Mucosa of stomach (tissue), 1 donor: ENCODE measurements at regions not wholly inside any gene's neighbourhood (a gene's known extent, or its start where the extent isn't known, plus 50 kb on each side); places are given as distances from the start of the nearest gene placed in this dataset.

Experiments used
- H3K27me3 ChIP-seq: one replicate; pipeline ENCODE4 v1.7.0; 2013; ENCODE audit warnings: mild to moderate bottlenecking, low read length; ENCODE audit not compliant: control insufficient read depth, insufficient read depth
- H3K36me3 ChIP-seq: one replicate; pipeline ENCODE4 v1.7.0; 2013; ENCODE audit warnings: low read length; ENCODE audit not compliant: control insufficient read depth, insufficient read depth
- H3K4me1 ChIP-seq: one replicate; pipeline ENCODE4 v1.7.0; 2013; ENCODE audit warnings: mild to moderate bottlenecking, low read length; ENCODE audit not compliant: control insufficient read depth, insufficient read depth
- H3K4me3 ChIP-seq: one replicate; pipeline ENCODE4 v1.7.0; 2013; ENCODE audit warnings: low read length
- H3K9ac ChIP-seq: one replicate; pipeline ENCODE4 v1.7.0; 2013; ENCODE audit warnings: mild to moderate bottlenecking, low read length, moderate library complexity
- H3K9me3 ChIP-seq: one replicate; pipeline ENCODE4 v1.7.0; 2013; ENCODE audit warnings: mild to moderate bottlenecking, low read length, moderate library complexity; ENCODE audit not compliant: control insufficient read depth
- donor health status: Pancreatic carcinoma.

- H3K4me3 ChIP-seq, result no peak overlapping the region
- H3K4me1 ChIP-seq, result no peaks in the 10 kb centered on the region
- H3K36me3 ChIP-seq, result no peaks in the 10 kb centered on the region
- H3K9ac ChIP-seq, result no peak overlapping the region
- H3K27me3 ChIP-seq, result no peaks in the 10 kb centered on the region
- no peaks in the 10 kb centered on the region for H3K9me3 ChIP-seq
Measured at GRCh38 chr1:98472878-98473277, 188.6 kb upstream of the SNX7 start.

- Histone ChIP-seq H3K4me1 (no peaks in the 10 kb centered on the region), H3K27me3 (no peaks in the 10 kb centered on the region), H3K36me3 (no peaks in the 10 kb centered on the region), H3K9ac (no peak overlapping the region), H3K4me3 (no peak overlapping the region), H3K9me3 (no peaks in the 10 kb centered on the region)
Measured at GRCh38 chr1:98471633-98472032, 189.9 kb upstream of the SNX7 start.

GRCh38 chr1:98468111-98468717, 193.3 kb upstream of the SNX7 start:
- H3K9ac ChIP-seq, result no peak overlapping the region
- H3K4me3 ChIP-seq, result no peak overlapping the region
- H3K9me3 ChIP-seq, result no peaks in the 10 kb centered on the region
- no peaks in the 10 kb centered on the region for H3K4me1 ChIP-seq
- no peaks in the 10 kb centered on the region for H3K36me3 ChIP-seq
- H3K27me3 ChIP-seq, result no peaks in the 10 kb centered on the region

- H3K9ac ChIP-seq, result no peak overlapping the region
- H3K4me1 ChIP-seq, result no peaks in the 10 kb centered on the region
- no peaks in the 10 kb centered on the region for H3K36me3 ChIP-seq
- no peaks in the 10 kb centered on the region for H3K9me3 ChIP-seq
- H3K4me3 ChIP-seq, result no peak overlapping the region
- no peaks in the 10 kb centered on the region for H3K27me3 ChIP-seq
Measured at GRCh38 chr1:98467586-98467985, 193.9 kb upstream of the SNX7 start.

- Histone ChIP-seq H3K4me1 (no peaks in the 10 kb centered on the region), H3K27me3 (no peaks in the 10 kb centered on the region), H3K4me3 (no peak overlapping the region), H3K9me3 (no peaks in the 10 kb centered on the region), H3K9ac (no peak overlapping the region), H3K36me3 (no peaks in the 10 kb centered on the region)
Measured at GRCh38 chr1:98467122-98467521, 194.4 kb upstream of the SNX7 start.

- Histone ChIP-seq H3K27me3 (no peaks in the 10 kb centered on the region), H3K9me3 (no peaks in the 10 kb centered on the region), H3K9ac (no peak overlapping the region), H3K4me3 (no peak overlapping the region), H3K36me3 (no peaks in the 10 kb centered on the region), H3K4me1 (no peaks in the 10 kb centered on the region)
Measured at GRCh38 chr1:98461873-98462385, 199.6 kb upstream of the SNX7 start.

- Histone ChIP-seq H3K27me3 (no peaks in the 10 kb centered on the region), H3K9ac (no peak overlapping the region), H3K4me3 (no peak overlapping the region), H3K4me1 (no peaks in the 10 kb centered on the region), H3K9me3 (no peaks in the 10 kb centered on the region), H3K36me3 (no peaks in the 10 kb centered on the region)
Measured at GRCh38 chr1:98460136-98460535, 201.4 kb upstream of the SNX7 start.

- H3K4me3 ChIP-seq, result no peak overlapping the region
- no peak overlapping the region for H3K9ac ChIP-seq
- no peaks in the 10 kb centered on the region for H3K27me3 ChIP-seq
- no peaks in the 10 kb centered on the region for H3K36me3 ChIP-seq
- no peaks in the 10 kb centered on the region for H3K4me1 ChIP-seq
- H3K9me3 ChIP-seq, result no peaks in the 10 kb centered on the region
Measured at GRCh38 chr1:98459486-98459870, 202.0 kb upstream of the SNX7 start.

GRCh38 chr1:98458511-98459485, 202.7 kb upstream of the SNX7 start:
- no peak overlapping the region for H3K4me3 ChIP-seq
- H3K4me1 ChIP-seq, result no peaks in the 10 kb centered on the region
- no peaks in the 10 kb centered on the region for H3K9me3 ChIP-seq
- no peaks in the 10 kb centered on the region for H3K27me3 ChIP-seq
- H3K36me3 ChIP-seq, result no peaks in the 10 kb centered on the region
- no peak overlapping the region for H3K9ac ChIP-seq

- Histone ChIP-seq H3K9ac (no peak overlapping the region), H3K9me3 (no peaks in the 10 kb centered on the region), H3K36me3 (no peaks in the 10 kb centered on the region)
Measured at GRCh38 chr1:98457248-98457647, 204.3 kb upstream of the SNX7 start.

GRCh38 chr1:98454666-98455065, 206.9 kb upstream of the SNX7 start:
- H3K9ac ChIP-seq, result no peak overlapping the region
- H3K27me3 ChIP-seq, result no peaks in the 10 kb centered on the region
- H3K9me3 ChIP-seq, result no peaks in the 10 kb centered on the region
- no peak overlapping the region for H3K4me3 ChIP-seq
- no peaks in the 10 kb centered on the region for H3K4me1 ChIP-seq
- no peaks in the 10 kb centered on the region for H3K36me3 ChIP-seq

More at GRCh38 chr1:98457248-98457647, 204.3 kb upstream of the SNX7 start:
- Histone ChIP-seq H3K27me3 (no peaks in the 10 kb centered on the region), H3K4me1 (no peaks in the 10 kb centered on the region), H3K4me3 (no peak overlapping the region)

GRCh38 chr1:98453066-98453465, 208.5 kb upstream of the SNX7 start:
- H3K27me3 ChIP-seq, result no peaks in the 10 kb centered on the region
- no peak overlapping the region for H3K4me3 ChIP-seq
- H3K9me3 ChIP-seq, result no peaks in the 10 kb centered on the region
- H3K4me1 ChIP-seq, result no peaks in the 10 kb centered on the region
- no peak overlapping the region for H3K9ac ChIP-seq
- no peaks in the 10 kb centered on the region for H3K36me3 ChIP-seq
